Ovary (tissue), 3 donors: ENCODE measurements at regions not wholly inside any gene's neighbourhood (a gene's known extent, or its start where the extent isn't known, plus 50 kb on each side); places are given as distances from the start of the nearest gene placed in this dataset.

Source experiments
- POLR2A ChIP-seq: fragments of 450-650 bp; IDR thresholded peaks from one replicate; pipeline ENCODE4 v1.6.1; 2017; ENCODE audit warnings: antibody characterized with exemption, mild to moderate bottlenecking, moderate library complexity
- TF ChIP-seq, protein P1 (sequence below), 3 donors: fragments of 450-650 bp in 2 of 3; fragments of 200-600 bp in 1 of 3; IDR thresholded peaks; one replicate each; pipeline versions ENCODE4 v1.5.1 to v1.8.0; 2016 to 2022; ENCODE audit warnings: antibody characterized with exemption in 3 of 3, mild to moderate bottlenecking in 1 of 3
- donor health status: DM: no; HTN: no; CAD: no.

DNA sequence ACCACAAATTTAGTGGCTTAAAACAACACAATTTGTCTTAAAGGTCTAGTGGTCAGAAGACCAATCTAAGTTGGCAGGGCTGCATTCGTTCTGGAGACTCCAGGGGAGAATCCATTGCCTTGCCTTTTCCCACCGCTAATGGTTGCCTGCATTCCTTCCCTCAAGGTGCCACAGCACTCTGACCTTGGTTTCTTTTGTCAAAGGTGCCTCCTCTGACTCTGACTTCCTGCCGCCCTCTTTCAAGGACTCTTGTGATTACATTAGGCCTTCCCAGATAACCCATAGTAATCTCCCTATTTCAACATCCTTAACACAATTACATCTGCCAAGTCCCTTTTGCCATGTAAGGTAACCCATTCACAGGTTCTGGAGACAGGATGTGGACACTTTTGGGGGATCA lies 145.3 kb downstream of the S1PR1 start:
- no peak for TF ChIP-seq POLR2A
- TF ChIP-seq, protein P1, sequence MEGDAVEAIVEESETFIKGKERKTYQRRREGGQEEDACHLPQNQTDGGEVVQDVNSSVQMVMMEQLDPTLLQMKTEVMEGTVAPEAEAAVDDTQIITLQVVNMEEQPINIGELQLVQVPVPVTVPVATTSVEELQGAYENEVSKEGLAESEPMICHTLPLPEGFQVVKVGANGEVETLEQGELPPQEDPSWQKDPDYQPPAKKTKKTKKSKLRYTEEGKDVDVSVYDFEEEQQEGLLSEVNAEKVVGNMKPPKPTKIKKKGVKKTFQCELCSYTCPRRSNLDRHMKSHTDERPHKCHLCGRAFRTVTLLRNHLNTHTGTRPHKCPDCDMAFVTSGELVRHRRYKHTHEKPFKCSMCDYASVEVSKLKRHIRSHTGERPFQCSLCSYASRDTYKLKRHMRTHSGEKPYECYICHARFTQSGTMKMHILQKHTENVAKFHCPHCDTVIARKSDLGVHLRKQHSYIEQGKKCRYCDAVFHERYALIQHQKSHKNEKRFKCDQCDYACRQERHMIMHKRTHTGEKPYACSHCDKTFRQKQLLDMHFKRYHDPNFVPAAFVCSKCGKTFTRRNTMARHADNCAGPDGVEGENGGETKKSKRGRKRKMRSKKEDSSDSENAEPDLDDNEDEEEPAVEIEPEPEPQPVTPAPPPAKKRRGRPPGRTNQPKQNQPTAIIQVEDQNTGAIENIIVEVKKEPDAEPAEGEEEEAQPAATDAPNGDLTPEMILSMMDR (IDR thresholded peaks at IDR 0.05): no peak
